Peyer's patch (tissue), 4 donors: ENCODE measurements at regions not wholly inside any gene's neighbourhood (a gene's known extent, or its start where the extent isn't known, plus 50 kb on each side); places are given as distances from the start of the nearest gene placed in this dataset.

Source experiments
- DNase-seq, 3 donors: peaks; one replicate each; pipeline ENCODE4 v3.0.0-alpha.2; 2017 to 2019
- H3K27ac ChIP-seq, 4 donors: fragments of 200-600 bp; sonication (generic); one replicate each; pipeline ENCODE4 v1.5.1; 2016 to 2019
- H3K27me3 ChIP-seq, 2 donors: fragments of 200-600 bp; sonication (generic); one replicate each; pipeline ENCODE4 v1.5.1; 2019
- H3K36me3 ChIP-seq, 3 donors: fragments of 200-600 bp; sonication (generic); one replicate each; pipeline ENCODE4 v1.5.1; 2016 to 2019
- H3K4me1 ChIP-seq, 4 donors: fragments of 200-600 bp; sonication (generic); one replicate each; pipeline ENCODE4 v1.5.1; 2016 to 2019
- H3K4me3 ChIP-seq, 4 donors: fragments of 200-600 bp; sonication (generic); 1 replicate in 3 of 4; 2 replicates in 1 of 4; pipeline ENCODE4 v1.5.1; 2016 to 2019; ENCODE audit warnings: mild to moderate bottlenecking in 1 of 4
- H3K9me3 ChIP-seq, 4 donors: fragments of 200-600 bp; sonication (generic); one replicate each; pipeline ENCODE4 v1.5.1; 2016 to 2019; ENCODE audit warnings: mild to moderate bottlenecking in 1 of 4
- POLR2A ChIP-seq, 2 donors: fragments of 450-650 bp; IDR thresholded peaks; one replicate each; pipeline ENCODE4 v1.5.1; 2017; ENCODE audit warnings: antibody characterized with exemption in 2 of 2, mild to moderate bottlenecking in 2 of 2, moderate library complexity in 2 of 2
- TF ChIP-seq, protein P1 (sequence below), 6 experiments: fragments of 450-650 bp in 4 of 6; fragments of 200-600 bp in 2 of 6; sonication (generic) in 1 of 6; IDR thresholded peaks; one replicate each; pipeline ENCODE4 v1.5.1; 2017 to 2019; ENCODE audit warnings: antibody characterized with exemption in 6 of 6, mild to moderate bottlenecking in 3 of 6, moderate library complexity in 1 of 6

DNA sequence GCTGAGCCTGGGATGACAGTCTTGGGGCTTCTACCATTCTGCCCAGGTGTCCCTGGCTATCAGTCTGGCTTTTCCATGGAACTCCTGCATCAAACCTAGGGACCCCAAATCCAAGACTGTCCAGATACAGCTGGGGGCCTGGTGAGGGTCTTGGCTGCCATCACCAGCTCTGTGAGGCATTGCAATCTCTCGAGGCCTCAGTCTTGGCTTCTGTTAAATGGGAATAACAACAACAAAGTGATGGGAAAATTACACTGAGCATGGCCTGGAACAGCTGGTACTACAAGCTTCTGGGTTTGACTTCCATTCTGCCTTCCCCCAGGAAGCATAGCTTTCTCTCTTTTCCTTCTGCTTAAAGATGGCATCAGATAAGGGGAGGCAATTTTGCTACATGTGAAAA lies 50.0 kb upstream of the LCTL start:
- H3K27me3 ChIP-seq = no peaks in the 10 kb centered on the region
- no peak for DNase-seq
- H3K27ac ChIP-seq = no peak overlapping the region
- H3K9me3 ChIP-seq = no peaks in the 10 kb centered on the region
- peaks cover 0 to 19% (median 0%) of the 10 kb centered on the region in 4 donors for H3K4me1 ChIP-seq
- no peak overlapping the region for H3K4me3 ChIP-seq
- H3K36me3 ChIP-seq = no peaks in the 10 kb centered on the region
- TF ChIP-seq POLR2A (IDR thresholded peaks at IDR 0.05) = no peak
- TF ChIP-seq, protein P1, sequence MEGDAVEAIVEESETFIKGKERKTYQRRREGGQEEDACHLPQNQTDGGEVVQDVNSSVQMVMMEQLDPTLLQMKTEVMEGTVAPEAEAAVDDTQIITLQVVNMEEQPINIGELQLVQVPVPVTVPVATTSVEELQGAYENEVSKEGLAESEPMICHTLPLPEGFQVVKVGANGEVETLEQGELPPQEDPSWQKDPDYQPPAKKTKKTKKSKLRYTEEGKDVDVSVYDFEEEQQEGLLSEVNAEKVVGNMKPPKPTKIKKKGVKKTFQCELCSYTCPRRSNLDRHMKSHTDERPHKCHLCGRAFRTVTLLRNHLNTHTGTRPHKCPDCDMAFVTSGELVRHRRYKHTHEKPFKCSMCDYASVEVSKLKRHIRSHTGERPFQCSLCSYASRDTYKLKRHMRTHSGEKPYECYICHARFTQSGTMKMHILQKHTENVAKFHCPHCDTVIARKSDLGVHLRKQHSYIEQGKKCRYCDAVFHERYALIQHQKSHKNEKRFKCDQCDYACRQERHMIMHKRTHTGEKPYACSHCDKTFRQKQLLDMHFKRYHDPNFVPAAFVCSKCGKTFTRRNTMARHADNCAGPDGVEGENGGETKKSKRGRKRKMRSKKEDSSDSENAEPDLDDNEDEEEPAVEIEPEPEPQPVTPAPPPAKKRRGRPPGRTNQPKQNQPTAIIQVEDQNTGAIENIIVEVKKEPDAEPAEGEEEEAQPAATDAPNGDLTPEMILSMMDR (IDR thresholded peaks at IDR 0.05) = no peak

DNA sequence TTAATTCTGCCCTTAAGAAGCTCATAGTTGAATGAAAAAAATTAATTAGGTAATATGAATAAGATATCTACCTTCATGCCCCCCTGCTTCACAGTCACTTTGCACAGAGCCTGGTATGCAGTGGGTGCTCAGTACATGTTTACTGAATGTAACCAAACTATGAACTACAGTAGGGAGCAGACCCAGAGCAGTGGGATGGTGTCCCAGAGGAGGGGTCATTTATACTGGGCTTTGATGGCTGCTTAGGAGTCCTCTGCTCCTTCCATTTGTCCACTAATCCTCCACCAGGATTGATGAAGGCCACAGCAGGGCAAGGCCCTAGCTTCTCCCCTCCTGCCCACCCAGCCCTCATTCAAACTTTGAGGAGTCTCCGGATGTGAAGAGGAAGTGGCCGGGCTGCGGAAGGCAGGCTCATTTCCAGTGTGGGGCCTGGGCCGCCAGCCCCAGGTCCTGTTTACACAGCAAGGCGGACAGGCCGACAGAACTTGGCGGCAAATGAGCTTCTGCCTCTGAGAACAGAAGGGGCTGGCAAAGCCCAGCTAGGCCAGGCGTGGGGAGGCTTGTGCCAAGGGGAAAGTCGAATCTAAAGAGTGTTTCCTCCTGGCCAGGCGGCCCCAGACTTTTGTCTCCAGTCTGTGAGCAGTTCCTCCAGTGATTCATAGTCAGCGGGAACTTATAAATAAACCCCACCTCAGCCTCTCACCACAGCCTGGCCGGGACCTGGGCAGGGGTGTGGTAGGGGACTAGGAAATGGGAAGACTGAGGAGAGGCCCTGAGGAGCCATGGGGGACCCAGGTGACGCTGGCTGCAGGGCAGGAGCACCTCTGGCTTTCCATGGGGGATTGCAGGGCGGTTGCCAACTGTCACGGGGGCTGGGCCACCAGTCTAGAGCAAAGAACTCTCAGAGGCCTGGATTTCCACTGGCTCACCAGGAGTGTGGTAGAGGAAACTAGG lies 51.6 kb upstream of the LCTL start:
- H3K4me3 ChIP-seq = no peak overlapping the region
- DNase-seq = peak in 2 of 3 donors; percentile 22 to 54
- H3K4me1 ChIP-seq = peaks cover 0 to 31% (median 0%) of the 10 kb centered on the region in 4 donors
- no peaks in the 10 kb centered on the region for H3K36me3 ChIP-seq
- no peaks in the 10 kb centered on the region for H3K27me3 ChIP-seq
- peak overlapping the region in 3 of 4 donors; percentile 49 to 56 (median 50) for H3K27ac ChIP-seq
- no peaks in the 10 kb centered on the region for H3K9me3 ChIP-seq
- TF ChIP-seq POLR2A (IDR thresholded peaks at IDR 0.05) = no peak
- TF ChIP-seq, protein P1 (IDR thresholded peaks at IDR 0.05) = no peak

DNA sequence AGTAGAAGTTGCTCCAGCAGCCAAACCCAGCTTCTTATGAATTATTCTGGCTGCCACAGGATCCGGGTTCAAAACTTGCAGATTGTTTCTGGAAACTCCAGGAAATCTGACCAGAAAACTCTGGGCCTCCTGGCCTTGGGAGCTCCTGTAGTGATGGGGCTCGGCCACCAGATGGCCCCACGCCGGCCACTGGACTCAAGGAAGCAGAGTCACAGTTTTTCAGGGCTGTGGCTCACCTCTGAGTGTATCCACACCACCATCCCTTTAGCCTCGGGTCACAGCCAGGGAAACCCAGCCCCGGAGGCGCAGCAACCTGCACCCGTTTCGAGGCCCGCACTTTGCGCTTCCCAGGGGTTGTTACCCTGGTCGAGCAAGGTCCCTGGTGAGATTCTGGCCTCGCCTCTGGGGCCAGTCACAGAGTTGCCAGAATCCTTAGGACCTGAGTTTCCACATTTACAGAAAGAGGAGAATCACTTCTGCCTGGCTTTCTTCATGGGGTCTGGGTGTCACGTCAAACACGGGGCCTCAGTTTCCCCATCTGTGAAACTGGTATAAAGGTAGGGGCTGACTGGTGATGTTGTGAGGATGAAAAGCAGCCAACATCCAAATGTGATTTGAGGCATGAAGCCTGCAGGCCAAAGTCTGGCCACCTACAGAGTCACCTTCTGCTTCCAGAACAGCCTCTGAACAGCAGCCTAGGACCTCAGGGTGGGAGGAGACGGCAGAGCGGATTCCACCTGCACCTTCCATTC lies 53.5 kb upstream of the LCTL start:
- Histone ChIP-seq H3K27me3 (no peaks in the 10 kb centered on the region), H3K4me3 (no peak overlapping the region), H3K9me3 (no peaks in the 10 kb centered on the region), H3K36me3 (no peaks in the 10 kb centered on the region), H3K4me1 (peaks cover 0 to 40% (median 0%) of the 10 kb centered on the region in 4 donors), H3K27ac (no peak overlapping the region)
- TF ChIP-seq, protein P1 (IDR thresholded peaks at IDR 0.05) = peak; percentile 30 to 91 (median 78)
- TF ChIP-seq POLR2A (IDR thresholded peaks at IDR 0.05) = no peak
- peak; percentile 50 to 84 (median 81) for DNase-seq

DNA sequence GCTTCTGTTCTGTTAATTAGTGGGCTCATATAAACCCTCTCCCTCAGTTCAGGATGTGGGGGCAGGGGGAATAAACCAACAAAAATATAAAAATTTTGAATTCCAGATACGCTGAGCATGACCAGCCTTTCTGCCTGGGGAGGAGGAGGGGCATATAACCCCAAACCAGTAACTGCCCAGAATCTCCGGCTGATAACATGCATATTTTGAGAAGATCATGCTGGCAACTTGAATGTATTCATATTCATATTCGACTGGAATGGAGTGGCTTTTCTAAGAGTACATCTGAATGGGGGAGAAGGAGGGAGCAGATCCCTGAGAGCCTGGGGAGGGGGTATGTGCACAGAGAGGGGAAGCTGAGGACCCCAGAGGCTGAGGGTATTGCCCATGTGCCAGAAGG lies 54.5 kb upstream of the LCTL start:
- Histone ChIP-seq H3K36me3 (no peaks in the 10 kb centered on the region), H3K4me3 (no peak overlapping the region), H3K27ac (no peak overlapping the region), H3K4me1 (peaks cover 0 to 34% (median 0%) of the 10 kb centered on the region in 4 donors), H3K27me3 (no peaks in the 10 kb centered on the region), H3K9me3 (no peaks in the 10 kb centered on the region)
- TF ChIP-seq, protein P1 (IDR thresholded peaks at IDR 0.05) = no peak
- no peak for TF ChIP-seq POLR2A (IDR thresholded peaks at IDR 0.05)
- DNase-seq = no peak

DNA sequence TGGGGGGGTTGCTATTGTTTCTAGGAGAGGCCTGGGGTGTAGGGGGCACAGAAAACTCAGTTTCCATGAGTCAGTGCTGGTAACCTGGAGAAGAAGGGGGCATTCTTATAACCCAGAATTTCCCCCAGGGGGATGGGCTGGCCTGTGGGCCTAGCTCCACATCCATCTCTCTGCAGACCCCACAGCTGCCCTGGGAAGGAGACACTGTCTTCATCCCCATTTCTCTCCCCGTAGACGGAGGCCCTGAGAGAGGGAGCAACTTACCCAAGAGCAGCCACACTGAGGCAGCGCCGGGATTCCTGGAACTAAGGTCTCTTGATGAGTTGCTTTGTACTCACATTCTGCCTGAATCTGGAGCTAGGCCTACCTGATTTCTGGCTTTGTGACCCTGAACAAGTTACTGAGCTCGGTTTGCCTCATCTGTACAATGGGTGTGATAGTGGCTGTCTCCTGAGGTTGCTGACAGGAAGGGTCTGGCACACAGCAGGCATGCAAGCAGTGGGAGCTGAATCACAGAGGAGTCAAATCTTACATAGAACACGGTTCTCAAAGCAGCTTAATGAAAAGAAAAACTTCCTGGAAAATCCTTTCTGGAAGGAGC lies 55.0 kb upstream of the LCTL start:
- Histone ChIP-seq H3K36me3 (no peaks in the 10 kb centered on the region), H3K27ac (no peak overlapping the region), H3K4me1 (peaks cover 0 to 34% (median 0%) of the 10 kb centered on the region in 4 donors), H3K27me3 (no peaks in the 10 kb centered on the region), H3K4me3 (no peak overlapping the region), H3K9me3 (no peaks in the 10 kb centered on the region)
- TF ChIP-seq, protein P1 (IDR thresholded peaks at IDR 0.05) = no peak
- no peak for TF ChIP-seq POLR2A (IDR thresholded peaks at IDR 0.05)
- DNase-seq = no peak
